ENCODE measurements at regions not wholly inside any gene's neighbourhood (a gene's known extent, or its start where the extent isn't known, plus 50 kb on each side); places are given as distances from the start of the nearest gene placed in this dataset.
"Not testable (repeated sequence)": the region's sequence is repeated elsewhere in the genome, so short reads cannot be mapped to it uniquely, and the experiment has no call there.

DNA sequence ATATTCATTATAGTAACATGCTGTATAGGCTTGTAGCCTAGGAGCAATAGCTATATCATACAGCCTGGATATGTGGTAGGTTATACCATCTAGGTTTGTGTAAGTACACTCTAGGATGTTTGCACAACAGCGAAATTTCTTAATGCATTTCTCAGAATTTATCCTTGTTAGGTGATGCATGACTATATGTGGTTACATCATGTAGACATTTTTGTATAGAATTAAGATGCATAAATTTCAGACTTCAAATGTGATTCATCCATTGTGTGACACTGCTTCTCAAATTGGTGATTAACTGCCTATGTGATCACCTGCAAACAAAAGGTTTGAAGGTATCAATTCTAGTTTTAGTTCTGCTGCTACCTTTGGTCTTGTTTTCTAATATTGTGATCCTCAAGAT lies 1787.0 kb upstream of the PIK3C3 start:
- DNase-seq, result no peak

DNA sequence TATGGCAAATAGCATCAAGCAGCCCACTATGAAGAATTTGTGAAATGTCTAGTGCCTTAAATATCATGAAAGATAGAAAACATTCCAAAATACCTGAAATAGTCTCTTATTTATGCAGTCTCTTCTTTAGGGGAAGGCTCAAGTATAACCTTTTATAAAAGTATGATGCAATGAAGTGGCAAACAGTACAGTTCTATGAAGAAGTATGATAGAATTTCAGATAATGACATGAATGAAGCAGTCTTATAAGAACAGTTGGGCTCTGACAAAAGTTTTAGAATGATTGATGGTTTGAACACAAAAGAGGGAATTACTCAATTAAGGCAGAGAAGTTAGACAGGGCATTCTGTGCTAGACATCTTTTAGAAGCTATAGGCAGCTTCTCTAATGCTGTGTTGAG lies 1791.8 kb upstream of the PIK3C3 start:
- DNase-seq, result no peak

DNA sequence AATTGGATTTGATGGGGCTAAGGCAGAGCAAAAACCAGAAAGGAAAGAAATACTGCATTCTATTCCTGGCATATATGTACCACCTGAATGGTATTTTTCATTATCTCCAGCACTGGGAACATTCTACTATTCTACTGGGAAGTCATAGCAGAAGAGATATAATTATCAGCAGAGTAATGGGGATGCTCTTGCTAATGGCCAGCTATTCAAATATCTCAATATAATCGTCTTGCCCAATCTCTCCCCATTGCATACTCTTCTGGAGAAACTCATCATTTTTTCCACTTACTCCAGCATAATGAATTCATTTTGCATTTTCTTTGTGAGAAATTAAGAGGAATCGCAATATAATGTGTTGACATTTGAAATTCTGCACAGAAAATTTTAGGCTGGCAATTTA lies 1794.7 kb upstream of the PIK3C3 start:
- no peak for DNase-seq

DNA sequence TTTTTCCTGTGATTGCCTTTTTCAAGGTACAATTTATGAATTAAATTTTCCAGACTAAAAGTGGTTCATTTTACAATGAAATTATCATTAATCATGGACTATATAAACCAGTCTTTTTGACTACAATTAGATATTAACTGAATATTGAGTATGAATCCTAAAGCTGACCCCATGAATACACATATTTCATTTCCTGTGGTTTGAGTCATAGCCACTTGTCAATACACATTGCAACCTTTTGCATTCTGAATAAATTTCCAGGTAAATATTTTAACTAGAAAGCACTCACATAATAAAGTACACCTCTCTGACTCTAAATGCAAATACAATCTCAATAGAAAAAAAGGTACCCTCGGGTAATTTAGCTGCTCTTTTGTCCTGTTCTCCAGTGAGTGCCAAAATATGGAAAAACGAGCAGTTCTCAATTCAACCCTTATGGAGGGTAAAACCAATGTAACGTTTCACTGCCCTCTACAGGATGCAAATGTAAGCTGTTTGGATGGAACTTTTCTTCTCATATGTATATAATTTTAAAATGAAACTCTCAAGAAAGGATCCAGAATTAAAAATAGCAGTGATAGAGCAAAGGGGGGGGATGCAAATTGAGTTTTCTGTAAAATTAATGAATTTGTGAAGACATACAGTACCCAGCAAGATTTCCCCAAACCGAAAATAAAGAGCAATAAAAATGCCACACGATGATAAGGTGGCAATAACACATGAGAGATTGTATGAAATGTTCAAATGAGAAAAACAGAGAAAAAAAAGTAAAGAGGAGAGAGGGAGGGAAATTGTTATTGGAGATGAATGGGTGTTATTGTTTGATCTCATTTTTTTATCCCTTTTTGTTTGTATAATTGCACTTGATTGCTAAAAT lies 1795.7 kb upstream of the PIK3C3 start:
- DNase-seq, result no peak

DNA sequence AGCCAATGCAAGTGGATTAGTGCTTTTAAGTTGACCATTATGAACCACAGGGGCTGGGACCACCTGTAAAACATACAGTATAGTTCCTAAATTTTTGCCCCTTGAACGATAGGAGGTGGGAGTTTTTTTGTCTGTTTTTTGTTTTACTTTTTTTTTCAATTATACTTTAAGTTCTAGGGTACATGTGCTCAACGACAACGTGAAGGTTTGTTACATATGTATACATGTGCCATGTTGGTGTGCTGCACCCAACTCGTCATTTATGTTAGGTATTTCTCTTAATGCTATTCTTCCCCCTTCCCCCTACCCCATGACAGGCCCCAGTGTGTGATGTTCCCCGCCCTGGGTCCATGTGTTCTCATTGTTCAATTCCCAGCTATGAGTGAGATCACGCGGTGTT lies 1797.9 kb upstream of the PIK3C3 start:
- DNase-seq, result no peak

DNA sequence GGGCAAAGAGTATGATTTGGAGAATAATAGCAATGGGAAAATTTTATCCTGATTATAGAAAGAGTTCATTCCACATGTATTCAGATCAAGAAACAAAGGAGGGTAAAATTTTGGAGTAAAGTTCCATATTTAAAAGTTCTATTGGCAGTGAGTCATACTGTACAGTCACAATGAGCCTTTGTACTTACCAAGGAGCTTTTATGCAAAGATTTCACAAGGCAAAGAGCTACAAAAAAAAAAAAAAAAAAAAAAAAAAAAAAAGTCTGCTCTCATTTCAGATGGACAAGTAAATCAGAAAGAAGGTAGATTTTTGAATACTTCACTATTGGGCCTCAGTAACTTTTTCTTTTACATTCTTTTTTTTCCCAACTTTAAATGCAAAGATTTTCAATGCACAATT lies 1802.2 kb upstream of the PIK3C3 start:
- no peak for DNase-seq

DNA sequence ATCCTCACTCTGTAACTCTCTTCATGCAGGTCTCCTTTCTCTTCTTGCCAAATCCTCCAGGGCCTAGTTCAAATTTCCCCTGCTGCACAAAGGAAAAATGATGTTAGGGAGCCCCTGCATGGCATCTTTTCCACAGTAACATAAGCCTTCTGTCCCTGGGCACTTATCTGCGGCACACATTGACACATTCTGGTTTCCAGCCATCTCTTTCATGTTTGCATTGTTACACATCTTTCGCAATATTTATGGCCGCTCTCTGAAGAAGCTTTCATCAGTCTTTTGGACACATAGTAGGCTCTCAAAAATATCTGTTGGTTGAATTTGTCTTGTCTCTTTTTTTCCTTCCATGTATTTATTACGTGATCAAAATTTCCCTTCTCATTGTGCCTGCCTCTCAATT lies 1806.1 kb upstream of the PIK3C3 start:
- DNase-seq, result no peak

DNA sequence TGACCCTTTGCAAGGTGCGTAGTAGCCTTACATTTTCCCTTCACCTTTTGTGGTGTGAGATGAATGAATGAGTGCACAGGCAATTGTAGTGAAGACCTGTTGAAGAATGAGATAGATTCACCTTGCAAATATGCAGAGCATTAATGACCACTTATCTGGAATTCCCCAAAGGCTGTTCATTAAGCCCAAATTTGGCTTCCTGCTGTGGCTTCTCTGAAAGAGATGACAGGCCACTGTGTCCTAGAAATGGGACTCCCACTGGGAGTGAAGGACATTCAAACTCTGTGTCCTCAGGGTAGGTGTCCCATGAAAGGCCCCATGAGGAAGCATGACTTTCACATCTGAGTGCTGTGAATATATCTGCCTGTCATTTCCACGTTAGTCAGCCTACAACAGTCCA lies 1821.8 kb upstream of the PIK3C3 start:
- no peak for DNase-seq

DNA sequence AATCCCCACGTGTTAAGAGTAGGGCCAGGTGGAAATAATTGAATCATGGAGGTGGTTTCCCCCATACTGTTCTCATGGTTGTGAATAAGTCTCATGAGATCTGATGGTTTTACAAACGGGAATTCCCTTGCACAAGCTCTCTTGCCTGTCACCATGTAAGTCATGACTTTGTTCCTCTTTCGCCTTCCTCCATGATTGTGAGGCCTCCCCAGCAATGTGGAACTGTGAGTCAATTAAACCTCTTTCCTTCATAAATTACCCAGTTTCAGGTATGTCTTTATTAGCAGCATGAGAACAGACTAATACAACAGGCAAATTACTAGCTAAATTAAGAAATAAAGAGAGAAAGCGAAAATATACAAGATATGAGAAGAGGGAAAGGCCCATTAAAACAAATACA lies 1822.6 kb upstream of the PIK3C3 start:
- not testable (repeated sequence) for DNase-seq

DNA sequence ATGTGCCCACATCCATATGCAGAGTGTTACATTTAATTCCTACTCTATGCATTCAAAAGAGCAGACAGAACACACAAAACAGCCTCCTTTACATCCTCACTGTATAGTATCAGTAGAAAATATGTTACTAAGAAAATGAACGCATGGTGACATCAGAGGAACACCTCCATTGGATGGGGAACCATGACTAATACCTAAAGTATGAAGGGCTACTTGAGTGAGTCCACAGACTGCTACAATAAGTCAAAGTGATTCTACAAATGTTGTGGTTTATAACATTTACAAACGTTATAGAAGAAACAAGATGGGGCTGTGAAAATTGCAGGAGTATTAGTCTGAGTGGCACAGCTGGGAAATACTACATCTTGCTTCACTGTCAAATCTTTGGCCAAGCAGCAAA lies 1830.9 kb upstream of the PIK3C3 start:
- DNase-seq, result no peak

DNA sequence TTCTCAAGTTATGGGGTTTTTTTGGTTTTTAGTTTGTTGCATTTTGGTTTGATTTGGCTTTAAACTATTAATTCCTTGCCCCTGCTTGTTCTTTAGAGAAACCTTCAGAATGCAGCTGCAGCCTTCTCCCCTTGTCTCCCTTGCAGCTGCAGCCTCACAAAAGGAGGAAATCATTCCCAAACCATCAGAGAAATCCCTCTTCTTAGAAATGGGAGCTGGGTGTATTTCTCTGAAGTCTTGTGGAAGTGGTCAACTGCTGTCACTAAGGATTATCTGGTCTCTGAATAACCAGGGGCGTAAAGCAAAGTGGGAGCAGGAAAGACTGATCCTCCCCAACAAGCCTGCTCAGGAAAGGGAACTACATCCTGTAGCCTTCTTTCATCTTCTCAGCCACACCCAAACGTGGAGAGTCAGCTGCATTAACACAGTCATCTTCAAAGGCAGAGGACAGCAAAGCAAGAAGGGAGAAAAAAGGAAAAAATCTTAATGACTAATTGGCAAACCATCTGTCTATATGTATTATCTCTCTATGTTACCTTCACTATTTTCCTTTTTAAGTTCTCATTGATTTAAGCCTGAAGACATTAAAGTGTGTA lies 1834.1 kb upstream of the PIK3C3 start:
- DNase-seq, result no peak

DNA sequence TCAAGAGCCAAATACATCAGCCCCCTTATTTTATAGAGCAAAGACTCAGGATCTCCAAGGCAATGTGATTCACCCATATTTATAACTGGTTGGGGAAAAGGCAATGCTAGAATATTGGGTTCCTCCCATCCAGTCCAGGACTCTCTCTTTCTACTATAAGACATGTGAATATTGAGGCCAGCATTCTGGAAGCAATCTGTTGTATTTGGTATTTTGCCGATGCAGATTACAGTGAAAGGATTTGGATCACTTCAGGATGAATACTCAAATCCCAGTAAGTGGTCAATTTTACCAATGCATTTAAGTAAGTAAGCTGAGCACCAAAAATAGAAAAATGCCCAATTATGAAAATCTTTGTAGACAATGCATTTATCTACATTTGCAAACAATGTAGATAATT lies 1834.7 kb upstream of the PIK3C3 start:
- DNase-seq, result no peak

DNA sequence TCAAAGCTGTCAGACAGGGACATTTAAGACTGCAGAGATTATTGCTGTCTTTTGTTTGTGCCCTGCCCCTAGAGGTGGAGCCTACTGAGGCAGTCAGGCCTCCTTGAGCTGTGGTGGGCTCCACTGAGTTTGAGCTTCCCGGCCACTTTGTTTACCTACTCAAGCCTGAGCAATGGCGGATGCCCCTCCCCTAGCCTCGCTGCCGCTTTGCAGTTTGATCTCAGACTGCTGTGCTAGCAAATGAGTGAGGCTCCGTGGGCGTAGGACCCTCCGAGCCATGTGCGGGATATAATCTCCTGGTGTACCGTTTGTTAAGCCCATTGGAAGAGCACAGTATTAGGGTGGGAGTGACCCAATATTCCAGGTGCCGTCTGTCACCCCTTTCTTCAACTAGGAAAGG lies 1835.5 kb upstream of the PIK3C3 start:
- DNase-seq, result not testable (repeated sequence)

DNA sequence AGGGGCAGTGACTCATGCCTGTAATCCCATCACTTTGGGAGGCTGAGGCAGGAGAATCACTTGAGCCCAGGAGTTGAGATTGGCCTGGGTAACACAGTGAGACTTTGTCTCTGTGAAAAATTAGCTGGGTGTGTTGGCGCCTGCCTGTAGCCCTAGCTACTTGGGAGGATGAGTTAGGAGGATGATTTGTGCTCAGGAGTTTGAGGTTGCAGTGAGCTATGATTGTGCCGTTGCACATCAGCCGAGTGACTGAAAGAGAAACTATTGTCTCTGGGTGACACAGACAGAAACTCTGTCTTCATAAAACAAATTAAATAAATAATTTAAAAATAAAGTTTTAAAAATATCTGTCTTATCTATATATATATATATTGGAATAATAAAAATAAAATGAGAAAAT lies 1844.6 kb upstream of the PIK3C3 start:
- DNase-seq, result no peak

DNA sequence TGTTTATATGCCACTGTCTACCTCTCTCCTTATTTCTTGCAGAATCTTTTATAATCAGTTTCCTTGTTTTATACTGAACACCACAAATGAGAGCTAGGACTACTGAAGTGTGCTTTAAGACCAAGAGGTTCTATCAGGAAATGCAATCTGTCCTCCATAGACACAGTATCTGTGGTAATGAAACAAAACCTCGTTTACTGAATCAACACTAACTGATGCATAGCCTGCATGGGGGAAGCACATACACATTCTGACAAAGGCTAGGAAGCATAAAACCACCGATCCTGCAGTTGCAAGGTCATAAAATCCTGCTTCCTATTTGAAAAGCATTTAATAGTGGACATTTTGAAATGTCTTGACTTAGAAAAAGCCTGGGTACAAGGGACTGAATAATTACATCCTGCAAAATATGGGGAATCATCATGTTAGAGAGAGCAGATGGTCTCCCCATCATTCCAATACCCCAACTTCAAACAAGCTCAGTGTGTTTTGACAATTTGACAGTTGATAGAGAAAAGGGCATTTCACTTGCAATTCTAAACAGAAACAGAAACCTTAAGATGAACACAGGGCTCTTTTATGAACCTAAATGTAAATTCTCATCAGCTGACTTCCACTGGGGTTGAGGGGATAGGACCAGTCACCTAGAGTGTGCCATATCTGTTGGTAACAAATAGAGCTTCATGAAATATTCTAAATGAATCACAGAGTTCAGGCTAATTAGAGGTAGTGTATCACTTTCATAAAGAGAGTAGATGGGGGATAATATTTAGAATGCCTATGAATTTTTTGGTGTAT lies 1845.6 kb upstream of the PIK3C3 start:
- DNase-seq, result no peak

DNA sequence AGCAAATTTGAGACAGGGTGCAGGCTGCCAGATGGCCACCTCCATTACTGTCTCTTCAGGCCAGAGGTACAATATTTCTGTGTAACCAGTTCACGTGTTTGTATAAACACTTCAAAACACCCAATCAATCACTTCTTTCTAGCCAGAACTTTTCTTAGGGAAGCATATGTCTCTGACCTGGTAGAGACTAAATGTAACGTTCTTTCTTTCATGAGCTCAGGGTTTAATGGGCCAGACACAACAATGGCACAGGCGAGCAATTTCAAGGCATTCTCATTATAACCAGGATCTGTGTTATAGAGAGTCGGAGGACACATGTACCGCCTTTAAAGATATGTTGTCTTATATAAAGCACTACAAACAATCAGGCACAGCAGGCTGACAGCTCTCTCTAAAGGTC lies 1846.4 kb upstream of the PIK3C3 start:
- DNase-seq, result no peak

DNA sequence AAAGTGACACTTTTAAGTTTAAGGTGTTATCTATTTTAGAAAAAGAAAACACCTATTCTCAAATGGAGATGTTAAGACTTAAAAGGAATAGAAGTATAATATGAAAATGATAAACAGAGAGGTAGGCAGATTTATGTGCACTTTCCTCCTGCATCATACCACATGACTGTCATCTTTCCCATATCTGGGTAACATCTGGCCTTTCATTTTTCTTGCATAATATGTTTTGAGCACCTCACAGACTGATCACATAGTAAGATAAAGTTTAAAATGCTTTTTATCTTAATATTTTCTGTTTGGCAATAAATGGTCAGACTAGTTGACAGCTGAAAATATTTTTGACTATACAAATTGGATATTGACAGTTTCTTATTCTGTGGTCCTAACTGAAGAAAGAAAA lies 1852.1 kb upstream of the PIK3C3 start:
- no peak for DNase-seq

DNA sequence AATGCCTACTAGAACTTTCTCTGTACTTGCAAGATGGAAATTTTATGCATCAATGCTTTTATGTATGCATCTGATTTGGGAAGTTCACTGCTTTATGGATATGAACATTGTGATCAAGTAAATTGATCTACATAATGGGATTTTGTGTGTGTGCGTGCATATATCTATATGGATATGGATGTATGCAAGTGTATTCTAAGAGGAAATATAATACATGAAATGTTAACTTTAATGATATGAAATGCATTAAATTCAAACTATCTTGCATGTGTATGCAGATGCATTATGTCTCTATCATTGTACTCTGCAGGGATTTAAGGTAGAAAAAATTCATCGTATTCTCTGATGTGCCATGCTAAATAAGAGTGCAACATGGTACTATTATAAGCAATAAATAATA lies 1855.4 kb upstream of the PIK3C3 start:
- DNase-seq, result no peak

DNA sequence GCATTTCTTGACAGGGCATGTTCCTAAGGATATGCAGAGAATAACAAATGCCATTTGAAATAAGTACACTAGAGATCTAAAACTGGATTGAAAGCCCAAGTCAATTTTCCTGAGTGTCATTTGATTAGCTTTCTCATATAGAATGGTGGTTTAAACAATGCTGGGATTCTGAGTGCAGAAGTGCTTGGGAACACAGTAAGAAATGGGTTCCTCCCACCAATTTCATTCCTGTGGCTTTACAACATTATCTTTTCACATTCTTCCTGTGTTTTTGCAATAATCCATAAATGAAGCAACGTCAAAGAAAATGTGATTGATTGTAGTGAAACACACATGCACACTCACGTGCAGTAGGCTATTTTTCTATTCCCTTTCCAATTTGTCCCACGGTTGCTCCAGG lies 1858.4 kb upstream of the PIK3C3 start:
- DNase-seq, result no peak

DNA sequence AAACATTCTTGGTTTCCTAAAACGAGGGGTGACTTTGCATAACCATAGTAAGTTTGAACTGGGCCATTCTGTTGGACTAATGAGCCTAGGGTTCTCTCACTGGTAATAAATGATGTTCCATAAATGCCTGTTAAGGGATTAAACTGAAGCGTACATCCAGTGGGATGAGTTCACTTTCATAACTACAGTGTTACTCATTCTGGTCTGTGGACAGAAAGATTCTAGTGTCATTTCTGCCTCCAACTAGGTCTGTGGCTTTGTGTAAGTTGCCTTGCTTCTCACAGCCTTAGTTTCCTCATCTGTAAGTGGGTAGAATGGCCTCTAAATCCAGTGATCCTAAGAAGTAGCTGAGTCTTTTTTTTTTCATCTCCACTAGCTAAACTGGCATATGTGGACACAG lies 1860.6 kb upstream of the PIK3C3 start:
- no peak for DNase-seq

DNA sequence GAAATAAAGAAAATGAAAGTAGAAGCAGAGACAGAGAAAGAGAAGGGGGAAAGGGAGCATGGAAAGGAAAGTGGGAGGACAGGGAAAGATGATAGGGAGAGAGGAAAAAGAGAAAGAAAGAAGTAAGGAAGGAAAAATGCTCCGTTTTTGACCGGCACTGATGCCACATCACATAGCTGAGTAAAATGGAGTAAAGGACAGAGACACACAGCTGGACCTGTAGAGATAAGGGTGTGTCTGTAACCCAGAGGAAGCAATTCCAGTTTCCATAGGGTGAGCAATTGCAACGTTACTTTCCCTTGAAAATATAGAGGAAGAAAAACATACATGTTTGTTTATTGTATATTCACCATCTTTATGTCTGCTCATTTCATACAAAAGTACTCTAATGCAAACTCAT lies 1866.9 kb upstream of the PIK3C3 start:
- no peak for DNase-seq

DNA sequence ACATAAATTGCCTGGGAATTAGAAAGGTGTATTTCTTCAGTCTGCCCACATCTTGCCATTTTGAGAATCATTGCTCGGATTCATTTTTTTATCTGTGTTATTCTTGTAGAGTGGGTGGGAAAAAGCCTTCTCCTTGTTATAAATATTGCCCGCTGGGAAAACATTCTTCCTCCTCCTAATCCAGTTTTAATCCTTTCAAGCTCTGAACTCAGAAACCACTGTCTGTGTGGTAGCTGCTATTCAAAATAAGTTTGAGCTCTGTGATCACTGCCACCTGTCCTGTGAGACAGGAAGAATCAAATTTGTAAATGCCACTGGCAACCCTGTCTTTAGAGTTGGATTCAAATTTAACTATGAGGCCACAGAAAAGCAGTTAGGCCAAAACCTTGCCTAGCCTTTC lies 1875.2 kb upstream of the PIK3C3 start:
- DNase-seq, result no peak

DNA sequence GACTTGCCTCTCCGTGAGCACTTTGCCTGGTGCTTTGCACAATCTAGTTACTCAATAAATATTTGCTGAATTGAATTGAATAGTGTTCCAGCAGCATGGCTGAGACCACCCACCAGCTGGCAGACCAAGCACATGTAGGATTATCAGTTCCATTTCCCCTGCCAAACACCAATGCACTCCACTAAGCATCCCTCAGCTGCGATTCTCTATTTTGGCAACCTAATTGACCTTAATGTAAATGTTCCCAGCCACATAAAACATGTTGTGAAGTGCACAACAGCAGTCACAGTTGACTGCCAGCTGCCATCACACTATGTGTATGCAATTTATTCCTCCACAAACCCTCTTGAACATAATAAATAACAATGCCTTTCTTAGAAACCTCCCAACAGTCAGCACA lies 1879.4 kb upstream of the PIK3C3 start:
- no peak for DNase-seq

DNA sequence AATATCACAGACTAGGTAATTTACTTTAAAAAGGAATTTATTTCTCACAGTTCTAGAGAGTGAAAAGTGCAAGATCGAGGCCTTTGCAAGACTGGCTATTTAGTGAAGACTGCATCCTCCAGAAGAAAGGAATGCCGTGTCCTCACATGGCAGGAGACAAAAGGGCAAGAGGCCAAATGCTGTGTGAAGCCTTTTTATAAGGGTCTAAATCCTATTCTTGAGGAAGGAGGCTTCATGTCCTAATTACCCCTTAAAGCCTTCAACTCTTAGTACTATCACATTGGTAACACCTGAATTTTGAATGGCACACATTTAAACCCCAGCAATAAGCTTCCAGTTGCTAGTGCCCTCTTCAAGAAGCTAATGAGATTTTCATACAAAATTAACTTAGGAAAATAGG lies 1882.3 kb upstream of the PIK3C3 start:
- no peak for DNase-seq
